Endothelial cell (in vitro differentiated cells): ENCODE measurements at regions not wholly inside any gene's neighbourhood (a gene's known extent, or its start where the extent isn't known, plus 50 kb on each side); places are given as distances from the start of the nearest gene placed in this dataset.

ENCODE experiments used
- DNase-seq: peaks from one replicate; pipeline ENCODE4 v3.0.0; 2021; ENCODE audit warnings: low spot score
- H3K27ac Mint-ChIP-seq: one replicate; pipeline ENCODE4 v1.8.0; 2021; ENCODE audit warnings: mixed read lengths, inconsistent platforms; ENCODE audit not compliant: unreplicated experiment
- H3K27me3 Mint-ChIP-seq: one replicate; pipeline ENCODE4 v1.8.0; 2021; ENCODE audit warnings: mild to moderate bottlenecking, moderate library complexity, mixed read lengths, inconsistent platforms; ENCODE audit not compliant: unreplicated experiment
- H3K36me3 Mint-ChIP-seq: one replicate; pipeline ENCODE4 v1.8.0; 2021; ENCODE audit warnings: mild to moderate bottlenecking, low read depth, mixed read lengths, inconsistent platforms; ENCODE audit not compliant: unreplicated experiment
- H3K4me1 Mint-ChIP-seq: one replicate; pipeline ENCODE4 v1.8.0; 2021; ENCODE audit warnings: mild to moderate bottlenecking, mixed read lengths, inconsistent platforms; ENCODE audit not compliant: unreplicated experiment
- H3K4me3 Mint-ChIP-seq: one replicate; pipeline ENCODE4 v1.8.0; 2021; ENCODE audit warnings: mild to moderate bottlenecking, mixed read lengths, inconsistent platforms; ENCODE audit not compliant: unreplicated experiment
- H3K9me3 Mint-ChIP-seq: one replicate; pipeline ENCODE4 v1.8.0; 2021; ENCODE audit warnings: mixed read lengths, inconsistent platforms; ENCODE audit not compliant: unreplicated experiment
- TF ChIP-seq, protein P1 (sequence below): fragments of 200-600 bp; sonication (generic); IDR thresholded peaks from one replicate; pipeline ENCODE4 v1.5.0; 2021; ENCODE audit warnings: antibody characterized with exemption; ENCODE audit not compliant: unreplicated experiment

DNA sequence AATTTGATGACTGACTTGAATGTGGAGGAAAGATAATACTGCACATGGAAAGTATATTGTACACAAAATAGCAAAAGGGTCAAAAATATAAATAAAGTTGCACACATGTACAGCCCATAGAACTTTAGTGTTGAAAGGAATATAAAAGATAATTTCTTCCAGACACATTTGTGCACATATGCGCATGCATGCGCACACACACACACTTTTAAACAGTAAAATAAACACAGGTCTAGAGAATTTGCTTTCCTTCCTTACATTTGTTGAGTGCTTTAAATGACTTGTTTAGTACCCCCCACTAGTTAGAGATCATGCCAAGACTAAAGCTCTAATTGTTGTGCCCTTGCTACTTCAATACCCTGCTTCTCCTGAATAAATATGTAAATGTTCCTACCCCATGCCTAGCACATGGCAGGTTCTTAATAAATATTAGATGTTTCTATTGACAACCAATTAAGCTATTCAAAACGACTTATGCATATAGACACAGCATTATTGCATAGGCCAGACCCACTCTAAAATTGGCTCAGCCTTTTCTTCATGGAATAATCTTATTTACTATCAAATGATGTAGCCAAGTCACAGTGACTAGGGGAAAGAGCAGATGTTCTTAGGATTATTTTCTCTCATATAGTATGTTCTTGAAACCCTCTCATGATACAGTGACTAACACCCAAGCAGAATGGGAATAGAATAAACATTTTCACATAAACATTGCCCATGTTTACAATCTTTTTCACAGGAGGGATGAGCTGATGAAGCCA lies 165.5 kb upstream of the ACVR2A start:
- H3K4me3 Mint-ChIP-seq = no peak overlapping the region
- no peaks in the 10 kb centered on the region for H3K36me3 Mint-ChIP-seq
- H3K27me3 Mint-ChIP-seq = no peaks in the 10 kb centered on the region
- H3K27ac Mint-ChIP-seq = no peak overlapping the region
- TF ChIP-seq, protein P1, sequence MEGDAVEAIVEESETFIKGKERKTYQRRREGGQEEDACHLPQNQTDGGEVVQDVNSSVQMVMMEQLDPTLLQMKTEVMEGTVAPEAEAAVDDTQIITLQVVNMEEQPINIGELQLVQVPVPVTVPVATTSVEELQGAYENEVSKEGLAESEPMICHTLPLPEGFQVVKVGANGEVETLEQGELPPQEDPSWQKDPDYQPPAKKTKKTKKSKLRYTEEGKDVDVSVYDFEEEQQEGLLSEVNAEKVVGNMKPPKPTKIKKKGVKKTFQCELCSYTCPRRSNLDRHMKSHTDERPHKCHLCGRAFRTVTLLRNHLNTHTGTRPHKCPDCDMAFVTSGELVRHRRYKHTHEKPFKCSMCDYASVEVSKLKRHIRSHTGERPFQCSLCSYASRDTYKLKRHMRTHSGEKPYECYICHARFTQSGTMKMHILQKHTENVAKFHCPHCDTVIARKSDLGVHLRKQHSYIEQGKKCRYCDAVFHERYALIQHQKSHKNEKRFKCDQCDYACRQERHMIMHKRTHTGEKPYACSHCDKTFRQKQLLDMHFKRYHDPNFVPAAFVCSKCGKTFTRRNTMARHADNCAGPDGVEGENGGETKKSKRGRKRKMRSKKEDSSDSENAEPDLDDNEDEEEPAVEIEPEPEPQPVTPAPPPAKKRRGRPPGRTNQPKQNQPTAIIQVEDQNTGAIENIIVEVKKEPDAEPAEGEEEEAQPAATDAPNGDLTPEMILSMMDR = no peak
- H3K4me1 Mint-ChIP-seq = no peaks in the 10 kb centered on the region
- DNase-seq = no peak
- no peaks in the 10 kb centered on the region for H3K9me3 Mint-ChIP-seq

DNA sequence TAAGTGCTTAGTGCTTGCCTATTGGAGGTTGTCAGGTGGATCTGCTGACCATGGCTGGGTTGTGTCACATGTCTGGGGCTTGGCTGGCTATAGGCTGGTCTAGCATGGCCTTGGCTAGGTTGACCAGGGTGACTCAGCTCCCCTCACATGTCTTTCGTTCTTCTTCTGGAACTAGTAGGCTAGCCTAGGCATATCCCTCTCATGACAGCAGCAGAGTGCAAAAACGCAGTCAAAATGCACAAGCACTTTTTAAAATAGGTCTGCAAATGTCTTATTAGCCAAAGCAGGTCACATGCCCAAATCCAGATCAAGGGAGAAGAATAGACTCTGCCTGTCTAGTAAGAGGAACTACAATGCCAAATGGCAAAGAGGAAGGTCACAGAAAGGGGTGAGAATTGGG lies 179.7 kb upstream of the ACVR2A start:
- TF ChIP-seq, protein P1 = no peak
- DNase-seq = no peak
- Mint-ChIP-seq H3K36me3 (no peaks in the 10 kb centered on the region), H3K9me3 (no peaks in the 10 kb centered on the region), H3K4me1 (no peaks in the 10 kb centered on the region), H3K4me3 (no peak overlapping the region), H3K27me3 (no peaks in the 10 kb centered on the region), H3K27ac (no peak overlapping the region)

DNA sequence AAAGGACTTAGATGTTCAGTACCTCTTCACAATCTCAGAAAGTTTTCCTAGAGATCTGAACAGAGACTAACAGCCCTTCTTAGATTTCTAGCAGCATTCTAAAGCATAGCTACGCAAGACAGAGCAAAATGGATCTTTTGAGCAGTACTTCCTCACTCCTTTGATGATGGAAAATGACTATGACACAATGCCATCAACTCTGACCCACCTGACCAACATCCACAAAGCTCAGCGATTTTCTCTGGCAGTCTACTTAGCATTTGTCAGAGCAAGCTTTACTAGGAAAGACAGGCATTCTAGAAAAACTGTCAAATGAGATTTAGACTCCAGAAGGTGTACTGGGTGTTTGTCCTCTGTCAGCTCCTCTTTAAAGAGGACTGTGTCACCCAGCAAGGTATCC lies 180.9 kb upstream of the ACVR2A start:
- Mint-ChIP-seq H3K9me3 (no peaks in the 10 kb centered on the region), H3K36me3 (no peaks in the 10 kb centered on the region), H3K4me3 (no peak overlapping the region), H3K27ac (no peak overlapping the region), H3K27me3 (no peaks in the 10 kb centered on the region), H3K4me1 (no peaks in the 10 kb centered on the region)
- TF ChIP-seq, protein P1 = no peak
- no peak for DNase-seq

DNA sequence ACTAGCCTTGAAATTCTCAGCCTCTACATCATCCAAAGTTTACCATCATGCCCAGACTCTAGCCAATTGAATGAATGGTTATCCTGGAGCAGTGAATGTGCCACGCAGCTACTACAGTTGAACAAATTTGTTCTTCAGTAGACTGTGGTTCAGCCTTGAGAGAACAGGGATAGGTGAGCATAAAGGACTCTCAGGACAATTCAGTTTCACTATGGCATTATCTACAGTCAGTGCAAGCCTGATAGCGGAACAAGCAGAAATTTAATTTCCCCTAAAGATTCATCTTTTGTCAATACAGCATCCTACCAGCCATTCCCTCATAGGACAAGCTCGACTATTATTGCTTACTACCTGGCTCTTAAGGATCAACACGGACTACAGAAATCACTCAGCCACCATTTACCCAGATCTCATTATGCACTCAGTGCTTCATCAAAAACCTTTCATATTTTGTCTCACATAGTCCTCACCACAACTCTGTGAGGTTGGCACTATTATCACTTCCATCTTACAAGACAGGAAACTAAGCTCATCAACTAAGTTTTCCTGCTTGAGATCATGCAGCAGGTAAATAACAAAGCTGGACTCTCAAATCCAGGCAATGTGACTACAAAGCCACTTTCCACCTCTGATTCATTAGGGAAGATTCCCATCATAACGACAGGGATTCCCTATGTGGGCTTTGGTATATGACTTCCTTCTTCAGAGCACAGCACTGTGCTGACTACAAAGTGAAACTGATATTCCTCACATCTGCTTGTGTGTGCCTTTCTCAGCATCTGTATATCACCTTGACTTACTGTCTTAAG lies 181.5 kb upstream of the ACVR2A start:
- no peaks in the 10 kb centered on the region for H3K9me3 Mint-ChIP-seq
- no peaks in the 10 kb centered on the region for H3K4me1 Mint-ChIP-seq
- H3K4me3 Mint-ChIP-seq = no peak overlapping the region
- no peaks in the 10 kb centered on the region for H3K27me3 Mint-ChIP-seq
- TF ChIP-seq, protein P1 = no peak
- no peak overlapping the region for H3K27ac Mint-ChIP-seq
- DNase-seq = no peak
- H3K36me3 Mint-ChIP-seq = no peaks in the 10 kb centered on the region

DNA sequence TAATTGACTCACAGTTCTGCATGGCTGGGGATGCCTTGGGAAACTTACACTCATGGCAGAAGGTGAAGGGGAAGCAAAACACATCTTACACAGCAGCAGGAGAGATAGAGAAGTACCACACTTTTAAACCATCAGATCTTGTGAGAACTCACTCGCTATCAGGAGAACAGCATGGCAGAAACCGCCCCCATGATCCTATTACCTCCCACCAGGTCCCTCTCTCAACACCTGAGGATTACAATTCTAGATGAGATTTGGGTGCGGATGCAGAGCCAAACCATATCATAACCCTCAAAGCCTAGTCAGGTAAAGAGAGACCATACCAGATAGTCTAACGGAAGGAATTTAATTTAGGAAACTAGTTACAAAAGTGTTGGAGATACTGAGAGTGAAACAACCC lies 182.6 kb upstream of the ACVR2A start:
- Mint-ChIP-seq H3K27ac (no peak overlapping the region), H3K36me3 (no peaks in the 10 kb centered on the region), H3K9me3 (no peaks in the 10 kb centered on the region), H3K27me3 (no peaks in the 10 kb centered on the region), H3K4me3 (no peak overlapping the region), H3K4me1 (no peaks in the 10 kb centered on the region)
- no peak for DNase-seq
- TF ChIP-seq, protein P1 = no peak
